ENCODE measurements at regions not wholly inside any gene's neighbourhood (a gene's known extent, or its start where the extent isn't known, plus 50 kb on each side); places are given as distances from the start of the nearest gene placed in this dataset.
A peak's percentile ranks its signal among the peaks of the same experiment; 100 is the strongest.

DNA sequence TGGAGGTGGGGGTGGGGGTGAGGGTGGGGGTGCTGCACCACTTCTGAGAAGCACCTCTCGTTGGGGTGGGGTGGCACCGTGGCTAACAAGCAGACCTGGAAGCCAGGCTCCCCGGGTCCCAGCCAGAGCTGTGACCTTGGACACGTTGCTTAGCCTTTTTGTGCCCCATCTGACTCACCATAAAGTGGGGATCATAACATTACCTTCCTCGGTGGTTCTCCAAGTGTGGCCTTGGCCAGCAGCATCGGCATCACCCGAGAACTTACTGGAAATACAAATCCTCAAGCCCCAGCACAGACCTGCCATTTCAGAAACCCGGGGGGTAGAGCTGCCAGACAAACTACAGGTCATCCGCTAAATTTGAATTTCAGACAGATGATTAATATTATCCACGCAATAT, 58.7 kb upstream of the SLC66A3 start:
- TF ChIP-seq, protein P1, sequence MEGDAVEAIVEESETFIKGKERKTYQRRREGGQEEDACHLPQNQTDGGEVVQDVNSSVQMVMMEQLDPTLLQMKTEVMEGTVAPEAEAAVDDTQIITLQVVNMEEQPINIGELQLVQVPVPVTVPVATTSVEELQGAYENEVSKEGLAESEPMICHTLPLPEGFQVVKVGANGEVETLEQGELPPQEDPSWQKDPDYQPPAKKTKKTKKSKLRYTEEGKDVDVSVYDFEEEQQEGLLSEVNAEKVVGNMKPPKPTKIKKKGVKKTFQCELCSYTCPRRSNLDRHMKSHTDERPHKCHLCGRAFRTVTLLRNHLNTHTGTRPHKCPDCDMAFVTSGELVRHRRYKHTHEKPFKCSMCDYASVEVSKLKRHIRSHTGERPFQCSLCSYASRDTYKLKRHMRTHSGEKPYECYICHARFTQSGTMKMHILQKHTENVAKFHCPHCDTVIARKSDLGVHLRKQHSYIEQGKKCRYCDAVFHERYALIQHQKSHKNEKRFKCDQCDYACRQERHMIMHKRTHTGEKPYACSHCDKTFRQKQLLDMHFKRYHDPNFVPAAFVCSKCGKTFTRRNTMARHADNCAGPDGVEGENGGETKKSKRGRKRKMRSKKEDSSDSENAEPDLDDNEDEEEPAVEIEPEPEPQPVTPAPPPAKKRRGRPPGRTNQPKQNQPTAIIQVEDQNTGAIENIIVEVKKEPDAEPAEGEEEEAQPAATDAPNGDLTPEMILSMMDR (conservative IDR thresholded peaks at IDR 0.05; ENCODE audit: low read depth, low read length), result no peak
- no peak for DNase-seq (ENCODE audit: low read depth)
- no peak overlapping the region for H3K4me3 ChIP-seq (ENCODE audit: low read depth, low read length)

DNA sequence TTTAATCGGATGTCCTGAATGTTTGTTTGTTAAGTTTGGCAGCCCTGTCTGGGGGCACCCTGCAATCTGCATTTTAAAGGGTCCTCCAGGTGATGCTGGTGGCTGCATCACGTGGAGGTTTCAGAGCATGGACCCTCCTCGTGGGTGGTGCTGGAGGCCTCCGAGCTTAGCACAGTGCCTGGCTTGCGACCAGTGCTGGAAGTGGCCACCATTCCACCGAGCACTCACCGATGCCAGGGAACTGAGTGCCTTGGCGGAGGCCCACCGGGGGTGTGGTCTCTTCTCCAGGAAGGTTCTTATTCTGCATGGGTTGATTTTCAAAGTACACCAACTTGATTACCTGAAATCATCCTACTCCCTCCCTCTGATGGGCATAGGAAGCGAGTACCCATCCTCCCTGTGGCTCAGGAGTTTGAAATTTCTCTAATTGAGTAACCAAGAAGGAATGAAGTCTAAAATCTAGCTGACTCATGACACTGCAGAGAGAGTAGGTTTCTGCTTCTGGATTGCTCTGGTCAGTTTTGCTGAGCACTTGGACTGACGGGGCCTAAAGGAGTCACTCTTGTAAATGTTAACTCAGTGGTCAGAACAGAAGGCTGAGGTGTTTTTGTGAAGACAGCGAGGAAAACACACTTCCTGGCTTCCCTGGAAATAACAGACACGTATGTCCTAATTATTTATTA, 58.1 kb upstream of the SLC66A3 start:
- peak; percentile 83 for DNase-seq (ENCODE audit: low read depth)
- TF ChIP-seq, protein P1 (conservative IDR thresholded peaks at IDR 0.05; ENCODE audit: low read depth, low read length), result no peak
- H3K4me3 ChIP-seq (ENCODE audit: low read depth, low read length), result no peak overlapping the region

DNA sequence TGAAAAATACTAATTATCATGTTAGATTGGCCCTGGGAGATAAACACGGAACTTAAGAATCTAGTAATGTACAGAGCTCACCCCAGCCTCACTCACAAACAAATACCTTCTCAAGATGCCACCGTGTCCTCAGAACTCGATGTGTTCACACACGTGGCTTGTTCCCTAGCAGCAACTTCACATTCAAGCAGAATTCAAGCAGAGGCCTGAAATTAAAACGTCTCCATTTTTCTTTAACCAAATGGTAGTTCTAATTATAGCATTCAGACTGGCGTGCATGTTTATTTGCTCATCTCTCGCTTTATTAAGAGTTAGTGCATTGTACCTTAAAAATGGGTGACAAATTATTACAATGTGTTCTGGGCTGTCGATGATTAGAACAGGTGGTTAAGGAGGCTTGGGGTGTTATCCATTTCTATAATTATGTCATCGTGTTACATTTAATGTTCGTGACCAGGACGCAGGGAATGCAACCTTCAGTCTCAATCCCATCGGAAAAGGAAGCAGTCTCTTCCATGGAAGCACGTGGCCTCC, 57.3 kb upstream of the SLC66A3 start:
- TF ChIP-seq, protein P1 (conservative IDR thresholded peaks at IDR 0.05; ENCODE audit: low read depth, low read length), result no peak
- no peak overlapping the region for H3K4me3 ChIP-seq (ENCODE audit: low read depth, low read length)
- no peak for DNase-seq (ENCODE audit: low read depth)

- TF ChIP-seq, protein P1 (conservative IDR thresholded peaks at IDR 0.05; ENCODE audit: low read depth, low read length), result no peak
- DNase-seq (ENCODE audit: low read depth), result no peak
- H3K4me3 ChIP-seq (ENCODE audit: low read depth, low read length), result no peak overlapping the region
These were observed 55.9 kb upstream of the SLC66A3 start for GRCh38 chr2:11099122-11100065.

DNA sequence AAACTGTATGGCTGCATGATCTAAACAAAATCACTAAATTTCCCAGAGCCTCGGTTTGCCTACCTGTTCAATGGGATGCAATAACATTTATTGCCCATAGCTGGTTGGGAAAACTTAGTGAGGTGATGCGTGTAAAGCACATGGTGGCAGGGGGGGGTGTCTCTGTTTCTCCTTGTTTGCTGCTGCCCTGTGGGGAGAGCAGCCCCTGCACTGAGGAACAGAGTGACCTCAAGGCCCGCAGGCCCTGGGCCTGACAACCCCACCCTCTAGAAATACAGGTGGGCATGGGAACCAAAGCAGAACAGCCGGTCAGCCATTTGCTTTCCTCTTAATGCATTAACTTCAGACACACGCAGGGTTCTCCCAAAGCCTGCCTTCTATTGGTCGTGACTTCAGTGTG, 55.1 kb upstream of the SLC66A3 start:
- DNase-seq (ENCODE audit: low read depth), result no peak
- TF ChIP-seq, protein P1 (conservative IDR thresholded peaks at IDR 0.05; ENCODE audit: low read depth, low read length), result no peak
- no peak overlapping the region for H3K4me3 ChIP-seq (ENCODE audit: low read depth, low read length)

DNA sequence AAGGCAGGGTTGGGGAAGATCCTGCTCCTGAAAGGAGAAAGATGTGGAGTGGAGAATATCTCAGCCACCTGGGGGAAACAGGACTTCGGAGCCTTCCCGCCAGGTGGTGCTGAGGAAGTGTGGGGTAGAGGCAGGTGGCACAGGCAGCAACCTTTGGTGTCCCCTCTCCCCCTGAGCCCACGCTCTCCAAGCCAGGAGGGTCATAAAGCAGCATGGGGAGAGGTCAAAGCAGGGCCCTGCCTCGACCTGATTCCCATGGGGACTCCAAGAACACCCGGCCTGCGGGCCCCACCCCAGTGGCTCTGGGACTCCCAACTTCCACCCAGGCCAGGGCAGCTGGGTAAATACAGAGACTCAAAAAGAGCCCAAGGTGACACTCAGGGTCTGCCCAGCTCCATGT, 54.3 kb upstream of the SLC66A3 start:
- DNase-seq (ENCODE audit: low read depth), result no peak
- TF ChIP-seq, protein P1 (conservative IDR thresholded peaks at IDR 0.05; ENCODE audit: low read depth, low read length), result no peak
- H3K4me3 ChIP-seq (ENCODE audit: low read depth, low read length), result no peak overlapping the region
